ENCODE measurements at regions not wholly inside any gene's neighbourhood (a gene's known extent, or its start where the extent isn't known, plus 50 kb on each side); places are given as distances from the start of the nearest gene placed in this dataset.

DNA sequence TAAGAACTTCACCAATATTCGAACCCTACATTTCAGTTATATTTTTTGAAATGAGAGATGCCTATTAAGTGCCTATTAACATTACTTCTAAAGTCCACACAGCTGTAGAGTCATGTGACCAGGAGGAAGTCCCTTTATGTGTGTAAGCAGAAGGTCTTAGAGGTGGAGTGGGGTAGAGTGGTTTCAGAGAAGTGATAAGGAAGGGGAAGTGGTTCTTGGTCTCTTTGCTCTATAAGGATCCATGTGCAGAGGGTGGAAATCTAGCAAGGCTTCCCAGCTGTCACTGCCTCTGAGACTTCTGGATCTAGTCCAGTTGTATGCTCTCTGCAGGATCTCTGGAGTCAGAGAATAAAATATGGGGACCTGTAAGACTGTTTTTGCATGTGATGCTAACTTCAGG is 673.9 kb downstream of the FLRT2 start:
- DNase-seq (ENCODE audit: low read depth) = no peak
- TF ChIP-seq, protein P1, sequence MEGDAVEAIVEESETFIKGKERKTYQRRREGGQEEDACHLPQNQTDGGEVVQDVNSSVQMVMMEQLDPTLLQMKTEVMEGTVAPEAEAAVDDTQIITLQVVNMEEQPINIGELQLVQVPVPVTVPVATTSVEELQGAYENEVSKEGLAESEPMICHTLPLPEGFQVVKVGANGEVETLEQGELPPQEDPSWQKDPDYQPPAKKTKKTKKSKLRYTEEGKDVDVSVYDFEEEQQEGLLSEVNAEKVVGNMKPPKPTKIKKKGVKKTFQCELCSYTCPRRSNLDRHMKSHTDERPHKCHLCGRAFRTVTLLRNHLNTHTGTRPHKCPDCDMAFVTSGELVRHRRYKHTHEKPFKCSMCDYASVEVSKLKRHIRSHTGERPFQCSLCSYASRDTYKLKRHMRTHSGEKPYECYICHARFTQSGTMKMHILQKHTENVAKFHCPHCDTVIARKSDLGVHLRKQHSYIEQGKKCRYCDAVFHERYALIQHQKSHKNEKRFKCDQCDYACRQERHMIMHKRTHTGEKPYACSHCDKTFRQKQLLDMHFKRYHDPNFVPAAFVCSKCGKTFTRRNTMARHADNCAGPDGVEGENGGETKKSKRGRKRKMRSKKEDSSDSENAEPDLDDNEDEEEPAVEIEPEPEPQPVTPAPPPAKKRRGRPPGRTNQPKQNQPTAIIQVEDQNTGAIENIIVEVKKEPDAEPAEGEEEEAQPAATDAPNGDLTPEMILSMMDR (IDR thresholded peaks at IDR 0.05; ENCODE audit: low read depth, low read length, missing control alignments) = no peak
- H3K4me3 ChIP-seq (ENCODE audit: low read depth, low read length) = no peak overlapping the region
- in situ Hi-C loops (cut with HindIII; ENCODE audit: low sequenced_read_pairs) = no loop called here

DNA sequence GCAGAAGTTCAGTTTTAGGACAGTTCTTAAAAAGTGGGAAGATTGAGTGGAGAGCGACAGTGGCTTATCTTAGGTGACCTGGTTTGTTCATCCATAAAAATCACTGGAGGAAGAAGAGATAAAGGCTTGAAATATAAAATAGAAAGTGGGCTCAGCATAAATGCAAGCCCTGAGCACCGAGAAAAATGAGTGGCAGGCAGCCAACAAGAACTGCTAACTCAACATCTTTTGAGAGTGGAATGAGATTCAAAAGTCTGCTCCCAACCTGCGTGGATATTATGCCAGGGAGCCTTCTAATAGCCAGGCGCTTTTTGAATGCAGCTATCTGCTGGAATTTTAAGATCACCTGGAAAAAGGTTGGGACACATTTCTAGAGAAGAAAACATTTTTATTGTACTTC is 666.5 kb downstream of the FLRT2 start:
- in situ Hi-C loops (cut with HindIII; ENCODE audit: low sequenced_read_pairs) = no loop called here
- DNase-seq (ENCODE audit: low read depth) = no peak
- no peak overlapping the region for H3K4me3 ChIP-seq (ENCODE audit: low read depth, low read length)
- TF ChIP-seq, protein P1 (IDR thresholded peaks at IDR 0.05; ENCODE audit: low read depth, low read length, missing control alignments) = no peak

DNA sequence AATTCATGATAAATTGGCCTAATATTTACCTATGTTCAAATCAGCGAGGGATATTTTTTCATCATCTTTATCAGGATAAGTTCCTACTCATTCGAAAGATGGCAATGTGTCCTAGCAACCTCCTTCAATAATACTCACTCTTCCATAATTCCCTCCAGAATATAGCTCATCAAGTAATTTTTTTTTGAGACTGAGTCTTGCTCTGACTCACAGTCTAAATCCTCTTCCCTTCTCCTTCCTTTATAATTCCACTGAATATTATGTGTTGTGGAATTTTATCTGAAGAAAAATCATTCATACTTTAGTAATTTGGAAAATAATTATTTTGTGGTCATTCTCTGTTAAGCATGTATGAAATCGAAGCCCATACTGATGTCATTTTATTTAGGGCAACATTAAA is 663.8 kb downstream of the FLRT2 start:
- in situ Hi-C loops (cut with HindIII; ENCODE audit: low sequenced_read_pairs) = no loop called here
- TF ChIP-seq, protein P1 (IDR thresholded peaks at IDR 0.05; ENCODE audit: low read depth, low read length, missing control alignments) = no peak
- DNase-seq (ENCODE audit: low read depth) = no peak
- no peak overlapping the region for H3K4me3 ChIP-seq (ENCODE audit: low read depth, low read length)

DNA sequence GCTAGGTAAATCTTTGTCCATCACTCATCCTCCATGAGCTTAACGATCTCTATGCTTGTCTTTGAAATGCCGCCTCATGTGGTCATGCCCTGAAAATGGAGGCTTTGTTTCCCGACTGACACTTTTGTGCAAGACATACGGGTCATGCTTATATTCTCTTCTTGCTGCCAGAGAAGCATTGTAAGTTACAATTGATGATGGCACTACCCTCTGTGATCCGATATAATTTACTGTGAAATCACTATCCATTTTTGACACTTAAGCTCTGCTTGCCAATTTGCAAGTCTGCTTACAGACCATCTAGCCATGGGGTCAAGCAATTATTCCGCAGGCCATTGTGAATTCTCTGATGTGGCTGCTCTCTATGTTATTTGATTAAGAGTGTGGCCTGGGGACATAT is 650.0 kb downstream of the FLRT2 start:
- no peak for DNase-seq (ENCODE audit: low read depth)
- in situ Hi-C loops (cut with HindIII; ENCODE audit: low sequenced_read_pairs) = no loop called here
- TF ChIP-seq, protein P1 (IDR thresholded peaks at IDR 0.05; ENCODE audit: low read depth, low read length, missing control alignments) = no peak
- H3K4me3 ChIP-seq (ENCODE audit: low read depth, low read length) = no peak overlapping the region

DNA sequence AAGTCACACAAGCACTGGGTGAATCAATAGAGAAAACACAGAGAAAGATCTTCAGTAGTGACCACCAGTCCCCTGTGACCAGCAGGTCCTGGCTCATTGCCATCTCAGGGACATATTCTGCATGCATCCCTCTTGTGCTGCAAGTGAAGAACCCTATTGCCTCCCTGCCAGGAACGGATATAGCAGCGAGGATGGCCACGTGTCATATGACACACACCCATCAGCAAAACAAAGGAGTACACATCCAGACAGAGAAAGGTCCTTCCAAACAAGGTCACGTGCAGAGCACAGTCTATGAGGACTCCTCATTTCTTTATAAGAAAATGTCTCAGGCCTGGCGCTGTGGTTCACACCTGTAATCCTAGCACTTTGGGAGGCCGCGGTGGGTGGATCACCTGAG is 638.4 kb downstream of the FLRT2 start:
- in situ Hi-C loops (cut with HindIII; ENCODE audit: low sequenced_read_pairs) = no loop called here
- TF ChIP-seq, protein P1 (IDR thresholded peaks at IDR 0.05; ENCODE audit: low read depth, low read length, missing control alignments) = no peak
- DNase-seq (ENCODE audit: low read depth) = no peak
- no peak overlapping the region for H3K4me3 ChIP-seq (ENCODE audit: low read depth, low read length)

- H3K4me3 ChIP-seq (ENCODE audit: low read depth, low read length) = no peak overlapping the region
Measured at GRCh38 chr14:86166541-86166940, 636.6 kb downstream of the FLRT2 start.

More at GRCh38 chr14:86166541-86166940, 636.6 kb downstream of the FLRT2 start:
- in situ Hi-C loops (cut with HindIII; ENCODE audit: low sequenced_read_pairs) = no loop called here
- no peak for DNase-seq (ENCODE audit: low read depth)
- TF ChIP-seq, protein P1 (IDR thresholded peaks at IDR 0.05; ENCODE audit: low read depth, low read length, missing control alignments) = no peak

Data from astrocyte of the cerebellum (primary cell).